ENCODE measurements at regions not wholly inside any gene's neighbourhood (a gene's known extent, or its start where the extent isn't known, plus 50 kb on each side); places are given as distances from the start of the nearest gene placed in this dataset.

GRCh38 chr12:75846102-75846501 lies 185.5 kb downstream of the PHLDA1 start:
- no peak for DNase-seq (ENCODE audit: extremely low spot score)
- POLR2A ChIA-PET: no interaction called here
- TF ChIP-seq LEF1 (IDR thresholded peaks at IDR 0.05; ENCODE audit: borderline replicate concordance) (no peak), FOXA1 (IDR thresholded peaks at IDR 0.05) (no peak), CTBP1 (IDR thresholded peaks at IDR 0.05; ENCODE audit: borderline replicate concordance) (no peak), FOXM1 (IDR thresholded peaks at IDR 0.05; ENCODE audit: borderline replicate concordance) (no peak), ARNT (IDR thresholded peaks at IDR 0.05) (no peak), SUZ12 (IDR thresholded peaks at IDR 0.05) (no peak), BHLHE40 (IDR thresholded peaks at IDR 0.05; ENCODE audit: borderline replicate concordance) (no peak), NFRKB (IDR thresholded peaks at IDR 0.05) (no peak), PKNOX1 (IDR thresholded peaks at IDR 0.05) (no peak), L3MBTL2 (conservative IDR thresholded peaks at IDR 0.05) (no peak), ZNF384 (IDR thresholded peaks at IDR 0.05) (no peak), TARDBP (IDR thresholded peaks at IDR 0.05) (no peak), SP1 (IDR thresholded peaks at IDR 0.05) (no peak), FOXK2 (IDR thresholded peaks at IDR 0.05) (no peak), ELF4 (IDR thresholded peaks at IDR 0.05) (no peak), HDGF (IDR thresholded peaks at IDR 0.05; ENCODE audit: borderline replicate concordance) (no peak)
- CTCF ChIA-PET: no interaction called here

- no peak for DNase-seq (ENCODE audit: extremely low spot score)
- POLR2A ChIA-PET: no interaction called here
- CTCF ChIA-PET: no interaction called here
- TF ChIP-seq SP1 (IDR thresholded peaks at IDR 0.05) (no peak), NFRKB (IDR thresholded peaks at IDR 0.05) (no peak), LEF1 (IDR thresholded peaks at IDR 0.05; ENCODE audit: borderline replicate concordance) (no peak)
These were observed 186.6 kb downstream of the PHLDA1 start for GRCh38 chr12:75844985-75845384.

GRCh38 chr12:75844049-75844770 lies 187.4 kb downstream of the PHLDA1 start:
- TF ChIP-seq ARNT (IDR thresholded peaks at IDR 0.05): no peak
- no peak for TF ChIP-seq HDGF (IDR thresholded peaks at IDR 0.05; ENCODE audit: borderline replicate concordance)
- no peak for TF ChIP-seq ELF4 (IDR thresholded peaks at IDR 0.05)
- no peak for TF ChIP-seq L3MBTL2 (conservative IDR thresholded peaks at IDR 0.05)
- no peak for TF ChIP-seq SP1 (IDR thresholded peaks at IDR 0.05)
- TF ChIP-seq TARDBP (IDR thresholded peaks at IDR 0.05): no peak
- TF ChIP-seq ZNF384 (IDR thresholded peaks at IDR 0.05): no peak
- TF ChIP-seq NFRKB (IDR thresholded peaks at IDR 0.05): no peak
- no peak for TF ChIP-seq SUZ12 (IDR thresholded peaks at IDR 0.05)
- no peak for TF ChIP-seq CTBP1 (IDR thresholded peaks at IDR 0.05; ENCODE audit: borderline replicate concordance)
- TF ChIP-seq FOXA1 (IDR thresholded peaks at IDR 0.05): no peak
- TF ChIP-seq BHLHE40 (IDR thresholded peaks at IDR 0.05; ENCODE audit: borderline replicate concordance): no peak
- no peak for TF ChIP-seq FOXM1 (IDR thresholded peaks at IDR 0.05; ENCODE audit: borderline replicate concordance)
- TF ChIP-seq PKNOX1 (IDR thresholded peaks at IDR 0.05): no peak
- no peak for TF ChIP-seq LEF1 (IDR thresholded peaks at IDR 0.05; ENCODE audit: borderline replicate concordance)
- no peak for TF ChIP-seq FOXK2 (IDR thresholded peaks at IDR 0.05)
- DNase-seq (ENCODE audit: extremely low spot score): no peak
- ChIA-PET POLR2A (no interaction called here), CTCF (no interaction called here)

GRCh38 chr12:75842090-75842489 lies 189.5 kb downstream of the PHLDA1 start:
- no peak for TF ChIP-seq PKNOX1 (IDR thresholded peaks at IDR 0.05)
- TF ChIP-seq FOXA1 (IDR thresholded peaks at IDR 0.05): no peak
- no peak for TF ChIP-seq FOXM1 (IDR thresholded peaks at IDR 0.05; ENCODE audit: borderline replicate concordance)
- no peak for TF ChIP-seq ELF4 (IDR thresholded peaks at IDR 0.05)
- no peak for TF ChIP-seq NFRKB (IDR thresholded peaks at IDR 0.05)
- no peak for TF ChIP-seq LEF1 (IDR thresholded peaks at IDR 0.05; ENCODE audit: borderline replicate concordance)
- TF ChIP-seq SP1 (IDR thresholded peaks at IDR 0.05): no peak
- no peak for TF ChIP-seq BHLHE40 (IDR thresholded peaks at IDR 0.05; ENCODE audit: borderline replicate concordance)
- no peak for TF ChIP-seq SUZ12 (IDR thresholded peaks at IDR 0.05)
- ChIA-PET POLR2A (no interaction called here), CTCF (no interaction called here)
- no peak for DNase-seq (ENCODE audit: extremely low spot score)

- POLR2A ChIA-PET: no interaction called here
- no peak for DNase-seq (ENCODE audit: extremely low spot score)
- TF ChIP-seq FOXK2 (IDR thresholded peaks at IDR 0.05) (no peak), PKNOX1 (IDR thresholded peaks at IDR 0.05) (no peak), LEF1 (IDR thresholded peaks at IDR 0.05; ENCODE audit: borderline replicate concordance) (no peak), ZNF384 (IDR thresholded peaks at IDR 0.05) (no peak), SP1 (IDR thresholded peaks at IDR 0.05) (no peak), FOXA1 (IDR thresholded peaks at IDR 0.05) (no peak), ELF4 (IDR thresholded peaks at IDR 0.05) (no peak)
- CTCF ChIA-PET: interaction anchor here (0.5 kb wide), 1 partner anchor 170 kb away, joined by 3 read pairs; no protein-coding TSS in a partner anchor
These were observed 190.6 kb downstream of the PHLDA1 start for GRCh38 chr12:75840994-75841355.

- TF ChIP-seq LEF1 (IDR thresholded peaks at IDR 0.05; ENCODE audit: borderline replicate concordance) (no peak), L3MBTL2 (conservative IDR thresholded peaks at IDR 0.05) (no peak), HDGF (IDR thresholded peaks at IDR 0.05; ENCODE audit: borderline replicate concordance) (no peak), BHLHE40 (IDR thresholded peaks at IDR 0.05; ENCODE audit: borderline replicate concordance) (no peak), NFRKB (IDR thresholded peaks at IDR 0.05) (no peak), SUZ12 (IDR thresholded peaks at IDR 0.05) (no peak), ARNT (IDR thresholded peaks at IDR 0.05) (no peak), TARDBP (IDR thresholded peaks at IDR 0.05) (no peak), CTBP1 (IDR thresholded peaks at IDR 0.05; ENCODE audit: borderline replicate concordance) (no peak), ZNF384 (IDR thresholded peaks at IDR 0.05) (no peak), FOXK2 (IDR thresholded peaks at IDR 0.05) (no peak)
- DNase-seq (ENCODE audit: extremely low spot score): no peak
- ChIA-PET CTCF (no interaction called here), POLR2A (no interaction called here)
These were observed 193.3 kb downstream of the PHLDA1 start for GRCh38 chr12:75838309-75838708.
